Sigmoid colon (tissue), 4 donors: ENCODE measurements at regions not wholly inside any gene's neighbourhood (a gene's known extent, or its start where the extent isn't known, plus 50 kb on each side); places are given as distances from the start of the nearest gene placed in this dataset.

Experiments used
- CTCF ChIP-seq, 4 experiments: fragments of 450-650 bp in 3 of 4; fragments of 200-600 bp in 1 of 4; IDR thresholded peaks; one replicate each; pipeline ENCODE4 v1.5.1; 2016 to 2019; ENCODE audit warnings: antibody characterized with exemption in 4 of 4, mild to moderate bottlenecking in 3 of 4, moderate library complexity in 2 of 4
- POLR2A ChIP-seq, 2 donors: fragments of 450-650 bp; IDR thresholded peaks; one replicate each; pipeline ENCODE4 v1.6.1; 2016; ENCODE audit warnings: antibody characterized with exemption in 2 of 2, mild to moderate bottlenecking in 2 of 2, moderate library complexity in 2 of 2
- POLR2AphosphoS5 ChIP-seq, 4 donors: sonication (generic); formaldehyde crosslinking; IDR thresholded peaks; one replicate each; pipeline ENCODE4 v1.6.1; 2017; ENCODE audit warnings: antibody characterized with exemption in 4 of 4

DNA sequence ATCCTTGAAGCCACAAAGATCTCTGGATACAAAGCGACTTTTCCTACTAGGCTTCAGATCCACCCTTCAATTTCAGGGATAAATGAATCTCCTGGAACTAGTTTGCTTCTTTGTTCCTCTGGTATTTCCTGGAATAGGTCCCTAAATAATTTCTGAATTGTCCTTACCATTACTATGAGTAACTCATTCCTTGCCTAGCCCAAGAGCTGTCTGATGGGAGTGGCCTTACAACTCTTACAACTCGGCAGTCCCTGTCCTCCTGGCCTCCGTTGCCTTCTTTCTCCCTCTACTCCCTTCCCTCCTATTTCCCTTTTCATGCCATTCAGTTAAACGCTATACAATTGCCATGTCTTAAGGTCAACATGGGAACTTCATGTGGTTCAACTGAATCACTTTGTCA, 98.2 kb upstream of the FHL2 start:
- TF ChIP-seq CTCF (IDR thresholded peaks at IDR 0.05) (no peak), POLR2A (IDR thresholded peaks at IDR 0.05) (no peak), POLR2AphosphoS5 (IDR thresholded peaks at IDR 0.05) (no peak)
